Left ventricle myocardium inferior (tissue), 1 donor: ENCODE measurements at regions not wholly inside any gene's neighbourhood (a gene's known extent, or its start where the extent isn't known, plus 50 kb on each side); places are given as distances from the start of the nearest gene placed in this dataset.

Experiments
- DNase-seq: peaks from one replicate; pipeline ENCODE4 v3.0.0-alpha.2; 2020
- H3K27ac ChIP-seq: fragments of 200-600 bp; replicated peaks from 2 replicates; pipeline ENCODE4 v1.8.0; 2021
- H3K27me3 ChIP-seq: fragments of 200-600 bp; 2 replicates; pipeline ENCODE4 v1.8.0; 2021; ENCODE audit warnings: low read depth
- H3K36me3 ChIP-seq: fragments of 200-600 bp; 2 replicates; pipeline ENCODE4 v1.8.0; 2021
- H3K4me1 ChIP-seq: fragments of 200-600 bp; 2 replicates; pipeline ENCODE4 v1.8.0; 2021
- H3K4me3 ChIP-seq: fragments of 200-600 bp; 2 replicates; pipeline ENCODE4 v1.8.0; 2021; ENCODE audit warnings: mild to moderate bottlenecking, moderate library complexity
- H3K9me3 ChIP-seq: fragments of 200-600 bp; replicated peaks from 2 replicates; pipeline ENCODE4 v1.8.0; 2021
- CTCF ChIP-seq: fragments of 200-600 bp; IDR thresholded peaks from 2 replicates; pipeline ENCODE4 v1.8.0; 2021; ENCODE audit warnings: antibody characterized with exemption, mild to moderate bottlenecking, borderline replicate concordance
- intact Hi-C: fragments of 100-400 bp; cut with micrococcal nuclease; formaldehyde crosslinking; loops from one replicate; pipeline ENCODE4 v1.11.0; 2022
- donor health status: DM: no; HTN: yes; CAD: no; lungs with severe emphysema.

GRCh38 chr9:108300306-108301287, 555.2 kb downstream of the ACTL7B start:
- H3K27ac ChIP-seq = no peak overlapping the region
- no peak overlapping the region for H3K4me3 ChIP-seq
- no peak for DNase-seq
- H3K4me1 ChIP-seq = no peaks in the 10 kb centered on the region
- no peaks in the 10 kb centered on the region for H3K36me3 ChIP-seq
- intact Hi-C loops = no loop called here
- H3K27me3 ChIP-seq = peaks cover 13% of the 10 kb centered on the region
- H3K9me3 ChIP-seq = peaks cover 11% of the 10 kb centered on the region
- TF ChIP-seq CTCF = no peak

GRCh38 chr9:108297073-108297472, 558.7 kb downstream of the ACTL7B start:
- Histone ChIP-seq H3K9me3 (peaks cover 11% of the 10 kb centered on the region), H3K4me1 (no peaks in the 10 kb centered on the region), H3K27me3 (peaks cover 4% of the 10 kb centered on the region), H3K27ac (no peak overlapping the region), H3K36me3 (no peaks in the 10 kb centered on the region), H3K4me3 (no peak overlapping the region)
- intact Hi-C loops = no loop called here
- no peak for TF ChIP-seq CTCF
- no peak for DNase-seq

- intact Hi-C loops = no loop called here
Measured at GRCh38 chr9:108296056-108296455, 559.7 kb downstream of the ACTL7B start.

GRCh38 chr9:108291586-108291932, 564.2 kb downstream of the ACTL7B start:
- no peak overlapping the region for H3K4me3 ChIP-seq
- H3K36me3 ChIP-seq = no peaks in the 10 kb centered on the region
- H3K27ac ChIP-seq = no peak overlapping the region
- no peaks in the 10 kb centered on the region for H3K27me3 ChIP-seq
- intact Hi-C loops = no loop called here
- no peaks in the 10 kb centered on the region for H3K4me1 ChIP-seq
- no peak for DNase-seq
- H3K9me3 ChIP-seq = no peaks in the 10 kb centered on the region
- no peak for TF ChIP-seq CTCF

More at GRCh38 chr9:108296056-108296455, 559.7 kb downstream of the ACTL7B start:
- H3K36me3 ChIP-seq = no peaks in the 10 kb centered on the region
- H3K4me1 ChIP-seq = no peaks in the 10 kb centered on the region
- DNase-seq = no peak
- TF ChIP-seq CTCF = no peak
- H3K27ac ChIP-seq = no peak overlapping the region
- peaks cover 4% of the 10 kb centered on the region for H3K27me3 ChIP-seq
- H3K4me3 ChIP-seq = no peak overlapping the region
- H3K9me3 ChIP-seq = peaks cover 11% of the 10 kb centered on the region

GRCh38 chr9:108290839-108291585, 564.8 kb downstream of the ACTL7B start:
- no peak for DNase-seq
- Histone ChIP-seq H3K4me1 (no peaks in the 10 kb centered on the region), H3K36me3 (no peaks in the 10 kb centered on the region), H3K27me3 (no peaks in the 10 kb centered on the region), H3K9me3 (no peaks in the 10 kb centered on the region), H3K27ac (no peak overlapping the region), H3K4me3 (no peak overlapping the region)
- no peak for TF ChIP-seq CTCF
- intact Hi-C loops = no loop called here
